PFSK-1 (cell line): ENCODE measurements at regions not wholly inside any gene's neighbourhood (a gene's known extent, or its start where the extent isn't known, plus 50 kb on each side); places are given as distances from the start of the nearest gene placed in this dataset.

Source experiments
- FOXP2 ChIP-seq: optimal IDR thresholded peaks from 2 replicates; pipeline ENCODE3; 2011; ENCODE audit warnings: borderline replicate concordance, control low read depth, inconsistent platforms; ENCODE audit not compliant: insufficient read depth; ENCODE audit errors: extremely low read length, extremely low read depth
- POLR2AphosphoS5 ChIP-seq: IDR thresholded peaks from 2 replicates; pipeline ENCODE4 v1.6.1; 2012; ENCODE audit warnings: low read depth, mild to moderate bottlenecking, control low read depth, low read length, moderate library complexity
- SIN3A ChIP-seq: IDR thresholded peaks from 2 replicates; pipeline ENCODE4 v1.6.1; 2012; ENCODE audit warnings: mild to moderate bottlenecking, low read length, moderate library complexity, borderline replicate concordance; ENCODE audit not compliant: insufficient read depth
- TAF1 ChIP-seq: IDR thresholded peaks from 2 replicates; pipeline ENCODE4 v1.6.1; 2012; ENCODE audit warnings: low read length, control low read depth, borderline replicate concordance; ENCODE audit not compliant: insufficient read depth
- TF ChIP-seq, protein P1 (sequence below), 2 experiments: IDR thresholded peaks; 2 replicates each; pipeline versions ENCODE4 v1.6.1 to v1.8.0; 2011 to 2012; ENCODE audit warnings: low read depth in 2 of 2, low read length in 2 of 2, control low read depth in 1 of 2, inconsistent platforms in 1 of 2, mild to moderate bottlenecking in 1 of 2, moderate library complexity in 1 of 2; ENCODE audit not compliant: insufficient read depth in 1 of 2

DNA sequence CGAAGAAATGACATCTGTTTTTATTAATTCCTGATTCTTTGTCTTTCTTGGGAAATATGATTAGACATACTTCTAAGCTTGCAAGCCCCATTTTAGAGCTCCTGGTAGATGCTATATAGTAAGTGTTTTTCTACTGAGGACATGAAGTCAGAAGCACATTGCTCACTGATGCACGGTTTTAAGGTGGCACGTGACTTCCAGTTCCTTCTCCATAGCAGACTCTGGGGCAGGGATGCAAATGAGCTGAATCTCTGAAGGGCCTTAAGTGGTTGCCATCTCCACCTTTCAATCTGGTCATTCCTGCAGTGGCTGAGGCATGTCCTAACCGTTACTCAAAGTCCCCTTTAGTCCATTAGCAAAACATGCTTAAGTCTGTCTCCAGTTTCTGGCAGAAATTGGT, 421.2 kb upstream of the HTR1E start:
- no peak for TF ChIP-seq TAF1
- no peak for TF ChIP-seq POLR2AphosphoS5

- TF ChIP-seq SIN3A: no peak
Observed at GRCh38 chr6:86511962-86512361, 425.4 kb upstream of the HTR1E start.

GRCh38 chr6:86508230-86508629, 429.1 kb upstream of the HTR1E start:
- TF ChIP-seq, protein P1, sequence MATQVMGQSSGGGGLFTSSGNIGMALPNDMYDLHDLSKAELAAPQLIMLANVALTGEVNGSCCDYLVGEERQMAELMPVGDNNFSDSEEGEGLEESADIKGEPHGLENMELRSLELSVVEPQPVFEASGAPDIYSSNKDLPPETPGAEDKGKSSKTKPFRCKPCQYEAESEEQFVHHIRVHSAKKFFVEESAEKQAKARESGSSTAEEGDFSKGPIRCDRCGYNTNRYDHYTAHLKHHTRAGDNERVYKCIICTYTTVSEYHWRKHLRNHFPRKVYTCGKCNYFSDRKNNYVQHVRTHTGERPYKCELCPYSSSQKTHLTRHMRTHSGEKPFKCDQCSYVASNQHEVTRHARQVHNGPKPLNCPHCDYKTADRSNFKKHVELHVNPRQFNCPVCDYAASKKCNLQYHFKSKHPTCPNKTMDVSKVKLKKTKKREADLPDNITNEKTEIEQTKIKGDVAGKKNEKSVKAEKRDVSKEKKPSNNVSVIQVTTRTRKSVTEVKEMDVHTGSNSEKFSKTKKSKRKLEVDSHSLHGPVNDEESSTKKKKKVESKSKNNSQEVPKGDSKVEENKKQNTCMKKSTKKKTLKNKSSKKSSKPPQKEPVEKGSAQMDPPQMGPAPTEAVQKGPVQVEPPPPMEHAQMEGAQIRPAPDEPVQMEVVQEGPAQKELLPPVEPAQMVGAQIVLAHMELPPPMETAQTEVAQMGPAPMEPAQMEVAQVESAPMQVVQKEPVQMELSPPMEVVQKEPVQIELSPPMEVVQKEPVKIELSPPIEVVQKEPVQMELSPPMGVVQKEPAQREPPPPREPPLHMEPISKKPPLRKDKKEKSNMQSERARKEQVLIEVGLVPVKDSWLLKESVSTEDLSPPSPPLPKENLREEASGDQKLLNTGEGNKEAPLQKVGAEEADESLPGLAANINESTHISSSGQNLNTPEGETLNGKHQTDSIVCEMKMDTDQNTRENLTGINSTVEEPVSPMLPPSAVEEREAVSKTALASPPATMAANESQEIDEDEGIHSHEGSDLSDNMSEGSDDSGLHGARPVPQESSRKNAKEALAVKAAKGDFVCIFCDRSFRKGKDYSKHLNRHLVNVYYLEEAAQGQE (IDR thresholded peaks at IDR 0.05; ENCODE audit: insufficient read depth in 1 of 2, low read depth in 2 of 2, low read length in 2 of 2): no peak
- TF ChIP-seq SIN3A (no peak), POLR2AphosphoS5 (no peak), FOXP2 (no peak), TAF1 (no peak)

GRCh38 chr6:86502497-86502896, 434.8 kb upstream of the HTR1E start:
- TF ChIP-seq FOXP2: no peak
- TF ChIP-seq TAF1: no peak
- TF ChIP-seq POLR2AphosphoS5: no peak
- TF ChIP-seq, protein P1 (IDR thresholded peaks at IDR 0.05; ENCODE audit: insufficient read depth in 1 of 2, low read depth in 2 of 2, low read length in 2 of 2): no peak
- TF ChIP-seq SIN3A: no peak

- TF ChIP-seq POLR2AphosphoS5: no peak
- TF ChIP-seq FOXP2: no peak
- TF ChIP-seq SIN3A: no peak
- TF ChIP-seq TAF1: no peak
- TF ChIP-seq, protein P1 (IDR thresholded peaks at IDR 0.05; ENCODE audit: insufficient read depth in 1 of 2, low read depth in 2 of 2, low read length in 2 of 2): no peak
Observed at GRCh38 chr6:86500035-86500434, 437.3 kb upstream of the HTR1E start.

GRCh38 chr6:86487660-86488221, 449.6 kb upstream of the HTR1E start:
- TF ChIP-seq POLR2AphosphoS5 (no peak), SIN3A (no peak), FOXP2 (no peak), TAF1 (no peak)
- TF ChIP-seq, protein P1 (IDR thresholded peaks at IDR 0.05; ENCODE audit: insufficient read depth in 1 of 2, low read depth in 2 of 2, low read length in 2 of 2): no peak
